PC-9 (cell line): ENCODE measurements at regions not wholly inside any gene's neighbourhood (a gene's known extent, or its start where the extent isn't known, plus 50 kb on each side); places are given as distances from the start of the nearest gene placed in this dataset.

ENCODE experiments used
- BruUV-seq: library from RNA; stranded (reverse); fragments of 400-500 nt; replicated peaks from 2 replicates; lab custom pipeline; 2021; lab: Mats Ljungman, UMichigan
- CTCF ChIA-PET: fragments of 300-600 bp; sonication (Branson Sonifier 250); formaldehyde crosslinking; loops from one replicate; lab custom pipeline; 2022; ENCODE audit warnings: antibody characterized with exemption; lab: Charles Lee
- POLR2A ChIA-PET: fragments of 300-600 bp; sonication (Branson Sonifier 250); formaldehyde crosslinking; loops from one replicate; lab custom pipeline; 2022; ENCODE audit warnings: antibody characterized with exemption; ENCODE audit not compliant: unreplicated experiment; lab: Charles Lee
- DNase-seq, 2 experiments: peaks; one replicate each; pipeline versions ENCODE4 v3.0.0 to v3.0.0-alpha.2; 2015 to 2022; ENCODE audit warnings: mixed read lengths in 1 of 2
- H2AFZ ChIP-seq: fragments of 200-600 bp; sonication (generic); 2 replicates; pipeline ENCODE4 v1.8.1; 2017; ENCODE audit warnings: antibody characterized with exemption
- H3F3A ChIP-seq: fragments of 200-600 bp; sonication (generic); 2 replicates; pipeline ENCODE4 v1.8.1; 2017; ENCODE audit warnings: antibody characterized with exemption, mild to moderate bottlenecking, low read depth; ENCODE audit not compliant: insufficient read depth
- H3K27ac ChIP-seq: fragments of 200-600 bp; sonication (generic); 2 replicates; pipeline ENCODE4 v1.6.1; 2016; ENCODE audit warnings: mixed run types
- H3K27me3 ChIP-seq: fragments of 200-600 bp; sonication (generic); 2 replicates; pipeline ENCODE4 v1.6.1; 2016; ENCODE audit warnings: low read depth, mixed run types; ENCODE audit not compliant: insufficient read depth
- H3K36me3 ChIP-seq: fragments of 200-600 bp; sonication (generic); 2 replicates; pipeline ENCODE4 v1.6.1; 2016; ENCODE audit warnings: low read depth, mixed run types
- H3K4me1 ChIP-seq: fragments of 200-600 bp; sonication (generic); replicated peaks from 2 replicates; pipeline ENCODE4 v1.6.1; 2016; ENCODE audit warnings: mixed run types; ENCODE audit not compliant: insufficient read depth
- H3K4me2 ChIP-seq: fragments of 200-600 bp; sonication (generic); 2 replicates; pipeline ENCODE4 v1.6.1; 2017; ENCODE audit warnings: mixed run types
- H3K4me3 ChIP-seq: fragments of 200-600 bp; sonication (generic); 2 replicates; pipeline ENCODE4 v1.6.1; 2016; ENCODE audit warnings: mixed run types
- H3K79me2 ChIP-seq: fragments of 200-600 bp; sonication (generic); 2 replicates; pipeline ENCODE4 v1.6.1; 2017; ENCODE audit warnings: low read depth, mixed run types
- H3K9me2 ChIP-seq: fragments of 200-600 bp; sonication (generic); 2 replicates; pipeline ENCODE4 v1.8.1; 2017; ENCODE audit warnings: mild to moderate bottlenecking; ENCODE audit not compliant: insufficient read depth
- H3K9me3 ChIP-seq: fragments of 200-600 bp; sonication (generic); 2 replicates; pipeline ENCODE4 v1.8.1; 2016; ENCODE audit warnings: low read depth; ENCODE audit not compliant: insufficient read depth
- H4K20me1 ChIP-seq: fragments of 200-600 bp; sonication (generic); 2 replicates; pipeline ENCODE4 v1.8.1; 2017; ENCODE audit not compliant: insufficient read depth
- EZH2 ChIP-seq: fragments of 200-600 bp; sonication (generic); IDR thresholded peaks from 2 replicates; pipeline ENCODE4 v1.8.0; 2017; ENCODE audit warnings: antibody characterized with exemption, low read depth
- intact Hi-C: fragments of 100-400 bp; cut with micrococcal nuclease; formaldehyde crosslinking; loops from one replicate; pipeline ENCODE4 v1.10.0; 2022; ENCODE audit not compliant: unreplicated experiment
- TF ChIP-seq, protein P1 (sequence below): fragments of 200-600 bp; sonication (generic); conservative IDR thresholded peaks from 2 replicates; pipeline ENCODE4 v1.6.1; 2017; ENCODE audit warnings: mixed run types, antibody characterized with exemption, mild to moderate bottlenecking, moderate library complexity

DNA sequence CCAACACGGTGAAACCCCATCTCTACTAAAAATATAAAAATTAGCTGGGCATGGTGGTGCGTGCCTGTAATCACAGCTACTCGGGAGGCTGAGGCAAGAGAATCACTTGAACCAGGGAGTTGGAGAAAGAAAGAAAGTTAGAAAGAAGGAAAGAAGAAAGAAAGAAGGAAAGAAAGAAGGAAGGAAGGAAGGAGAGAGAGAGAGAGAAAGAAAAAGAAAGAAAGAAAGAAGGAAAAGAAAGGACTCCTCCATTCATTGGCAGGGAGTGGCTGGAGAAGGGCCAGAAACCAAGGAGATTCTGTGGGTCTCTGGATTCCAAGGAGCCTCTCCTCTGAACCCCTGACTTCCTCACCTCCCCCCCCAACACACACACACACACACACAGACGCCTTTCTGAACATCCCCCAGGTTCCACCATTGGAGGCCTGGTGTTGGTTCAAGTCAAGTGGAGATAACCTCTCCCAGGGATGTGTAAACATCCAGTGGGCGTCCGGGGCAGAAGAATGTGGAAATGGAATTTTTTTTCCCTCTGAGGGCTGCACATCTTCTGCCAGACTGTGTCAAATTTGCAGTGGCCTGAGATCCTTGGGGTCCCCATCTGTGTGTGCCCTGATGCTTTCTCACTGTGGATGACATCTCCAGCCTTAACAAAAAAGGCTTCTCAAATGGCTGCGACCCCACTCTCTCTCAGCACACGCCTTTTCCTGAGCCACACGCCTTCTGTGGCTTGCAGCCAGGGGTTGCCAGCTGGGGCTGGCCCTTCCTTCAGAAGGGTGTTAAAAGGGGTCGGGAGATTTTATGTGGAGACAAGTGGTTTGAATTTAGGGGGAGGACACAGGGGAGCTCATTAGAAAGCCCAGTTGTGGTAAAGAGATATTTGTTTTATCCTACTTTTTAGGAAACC, 109.3 kb upstream of the HAND1 start:
- H3K4me3 ChIP-seq = no peak overlapping the region

GRCh38 chr5:154583671-154584177, 105.7 kb upstream of the HAND1 start:
- H3K4me2 ChIP-seq = peak overlapping the region; percentile 63
- intact Hi-C loops = no loop called here
- POLR2A ChIA-PET = interaction anchor here (0.6 kb wide), 1 partner anchor 56 kb away, joined by 3 read pairs; no protein-coding TSS in a partner anchor

More for the DNA sequence above, 109.3 kb upstream of the HAND1 start:
- Histone ChIP-seq H4K20me1 (no peaks in the 10 kb centered on the region), H3K27me3 (no peaks in the 10 kb centered on the region), H3F3A (peaks cover 26% of the 10 kb centered on the region; the same call in 1 of the 2 replicates), H3K4me2 (no peak overlapping the region; the same call in 1 of the 2 replicates), H3K9me3 (no peaks in the 10 kb centered on the region), H3K79me2 (no peaks in the 10 kb centered on the region), H2AFZ (no peak overlapping the region), H3K4me1 (peaks cover 26% of the 10 kb centered on the region), H3K9me2 (no peaks in the 10 kb centered on the region), H3K27ac (no peak overlapping the region), H3K36me3 (no peaks in the 10 kb centered on the region)
- BruUV-seq = no TSS peak
- POLR2A ChIA-PET = interaction anchor here (0.6 kb wide), 1 partner anchor 99 kb away, joined by 4 read pairs; no protein-coding TSS in a partner anchor
- no peak for TF ChIP-seq EZH2
- TF ChIP-seq, protein P1, sequence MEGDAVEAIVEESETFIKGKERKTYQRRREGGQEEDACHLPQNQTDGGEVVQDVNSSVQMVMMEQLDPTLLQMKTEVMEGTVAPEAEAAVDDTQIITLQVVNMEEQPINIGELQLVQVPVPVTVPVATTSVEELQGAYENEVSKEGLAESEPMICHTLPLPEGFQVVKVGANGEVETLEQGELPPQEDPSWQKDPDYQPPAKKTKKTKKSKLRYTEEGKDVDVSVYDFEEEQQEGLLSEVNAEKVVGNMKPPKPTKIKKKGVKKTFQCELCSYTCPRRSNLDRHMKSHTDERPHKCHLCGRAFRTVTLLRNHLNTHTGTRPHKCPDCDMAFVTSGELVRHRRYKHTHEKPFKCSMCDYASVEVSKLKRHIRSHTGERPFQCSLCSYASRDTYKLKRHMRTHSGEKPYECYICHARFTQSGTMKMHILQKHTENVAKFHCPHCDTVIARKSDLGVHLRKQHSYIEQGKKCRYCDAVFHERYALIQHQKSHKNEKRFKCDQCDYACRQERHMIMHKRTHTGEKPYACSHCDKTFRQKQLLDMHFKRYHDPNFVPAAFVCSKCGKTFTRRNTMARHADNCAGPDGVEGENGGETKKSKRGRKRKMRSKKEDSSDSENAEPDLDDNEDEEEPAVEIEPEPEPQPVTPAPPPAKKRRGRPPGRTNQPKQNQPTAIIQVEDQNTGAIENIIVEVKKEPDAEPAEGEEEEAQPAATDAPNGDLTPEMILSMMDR = no peak
- intact Hi-C loops = no loop called here
- no peak for DNase-seq
- CTCF ChIA-PET = interaction anchor here (0.7 kb wide), 2 partner anchors 22 to 540 kb away, joined by 6 to 17 read pairs; no protein-coding TSS in a partner anchor

DNA sequence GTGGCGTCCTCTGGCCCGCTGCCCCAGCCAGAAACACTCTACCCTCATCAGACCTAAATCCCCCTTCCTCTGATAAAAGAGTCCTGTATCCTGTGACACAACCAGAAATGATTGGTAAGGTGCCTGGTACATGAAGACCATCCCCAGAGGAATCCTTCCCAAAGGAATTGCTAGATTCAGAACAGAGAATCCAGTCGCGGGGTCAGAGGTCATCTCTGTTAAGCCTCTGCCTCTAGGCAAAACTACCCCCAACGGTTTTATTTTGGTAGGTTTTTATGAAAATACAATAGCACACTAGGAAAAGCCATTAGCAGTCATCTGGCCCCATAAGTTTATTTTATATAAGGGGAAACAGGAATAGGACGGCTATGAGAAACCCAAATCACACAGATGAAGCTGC, 102.4 kb upstream of the HAND1 start:
- POLR2A ChIA-PET = no interaction called here

More at GRCh38 chr5:154583671-154584177, 105.7 kb upstream of the HAND1 start:
- Histone ChIP-seq H3K27ac (0 out of 2 replicates have a peak overlapping the region, but pooled peaks have one; percentile 1), H3K4me3 (peak overlapping the region; percentile 32; the same call in 1 of the 2 replicates), H3F3A (peaks cover 27% of the 10 kb centered on the region; the same call in 1 of the 2 replicates), H2AFZ (no peak overlapping the region), H3K9me2 (no peaks in the 10 kb centered on the region), H3K79me2 (no peaks in the 10 kb centered on the region), H3K36me3 (no peaks in the 10 kb centered on the region), H3K9me3 (no peaks in the 10 kb centered on the region), H3K4me1 (peaks cover 37% of the 10 kb centered on the region), H3K27me3 (no peaks in the 10 kb centered on the region), H4K20me1 (no peaks in the 10 kb centered on the region)
- CTCF ChIA-PET = interaction anchor here (1.3 kb wide), 1 partner anchor 63 kb away, joined by 4 read pairs; no protein-coding TSS in a partner anchor
- TF ChIP-seq EZH2 = no peak
- TF ChIP-seq, protein P1 = no peak
- DNase-seq = peak; percentile 82 to 91
- no TSS peak for BruUV-seq

More for the DNA sequence above, 102.4 kb upstream of the HAND1 start:
- Histone ChIP-seq H3K4me1 (peaks cover 55% of the 10 kb centered on the region), H3K79me2 (no peaks in the 10 kb centered on the region), H3K4me3 (no peak overlapping the region), H3K36me3 (no peaks in the 10 kb centered on the region), H3K9me3 (no peaks in the 10 kb centered on the region), H4K20me1 (no peaks in the 10 kb centered on the region), H3K9me2 (no peaks in the 10 kb centered on the region), H3K27ac (no peak overlapping the region), H3K4me2 (no peak overlapping the region), H3K27me3 (no peaks in the 10 kb centered on the region), H2AFZ (no peak overlapping the region), H3F3A (peaks cover 27% of the 10 kb centered on the region; the same call in 1 of the 2 replicates)
- no TSS peak for BruUV-seq
- TF ChIP-seq EZH2 = no peak
- TF ChIP-seq, protein P1 = no peak
- CTCF ChIA-PET = interaction anchor here (0.7 kb wide), 1 partner anchor 508 kb away, joined by 4 read pairs; no protein-coding TSS in a partner anchor
- no peak for DNase-seq
- intact Hi-C loops = no loop called here
